Epidermal melanocyte (primary cell): ENCODE measurements at regions not wholly inside any gene's neighbourhood (a gene's known extent, or its start where the extent isn't known, plus 50 kb on each side); places are given as distances from the start of the nearest gene placed in this dataset.
"Not testable (repeated sequence)": the region's sequence is repeated elsewhere in the genome, so short reads cannot be mapped to it uniquely, and the experiment has no call there.

Experiments used
- DNase-seq: peaks from one replicate; pipeline ENCODE4 v3.0.0; 2011; ENCODE audit warnings: low spot score; ENCODE audit not compliant: insufficient read length

GRCh38 chr14:53857625-53858344 lies 98.8 kb downstream of the BMP4 start:
- no peak for DNase-seq

- DNase-seq: no peak
These were observed 101.1 kb downstream of the BMP4 start for GRCh38 chr14:53855574-53855973.

GRCh38 chr14:53855127-53855526 lies 101.5 kb downstream of the BMP4 start:
- DNase-seq: no peak

GRCh38 chr14:53851394-53852090 lies 105.1 kb downstream of the BMP4 start:
- DNase-seq: no peak

- no peak for DNase-seq
These were observed 105.8 kb downstream of the BMP4 start for GRCh38 chr14:53850714-53851296.

- DNase-seq: no peak
These were observed 107.1 kb downstream of the BMP4 start for GRCh38 chr14:53849549-53849948.

- no peak for DNase-seq
These were observed 107.8 kb downstream of the BMP4 start for GRCh38 chr14:53848854-53849253.

GRCh38 chr14:53847881-53848280 lies 108.7 kb downstream of the BMP4 start:
- no peak for DNase-seq

GRCh38 chr14:53847057-53847456 lies 109.6 kb downstream of the BMP4 start:
- no peak for DNase-seq

- no peak for DNase-seq
These were observed 110.6 kb downstream of the BMP4 start for GRCh38 chr14:53845813-53846693.

- no peak for DNase-seq
These were observed 113.7 kb downstream of the BMP4 start for GRCh38 chr14:53842938-53843337.

GRCh38 chr14:53841109-53842099 lies 115.2 kb downstream of the BMP4 start:
- no peak for DNase-seq

- DNase-seq: no peak
These were observed 116.2 kb downstream of the BMP4 start for GRCh38 chr14:53840444-53840843.

GRCh38 chr14:53838374-53838773 lies 118.3 kb downstream of the BMP4 start:
- DNase-seq: no peak

- DNase-seq: not testable (repeated sequence)
These were observed 119.0 kb downstream of the BMP4 start for GRCh38 chr14:53837656-53838055.

GRCh38 chr14:53836551-53836950 lies 120.1 kb downstream of the BMP4 start:
- no peak for DNase-seq

GRCh38 chr14:53828820-53829219 lies 127.8 kb downstream of the BMP4 start:
- no peak for DNase-seq

- no peak for DNase-seq
These were observed 132.6 kb downstream of the BMP4 start for GRCh38 chr14:53824061-53824460.

- DNase-seq: no peak
These were observed 142.2 kb downstream of the BMP4 start for GRCh38 chr14:53814392-53814791.

- DNase-seq: no peak
These were observed 146.4 kb downstream of the BMP4 start for GRCh38 chr14:53810221-53810620.
